ENCODE measurements at regions not wholly inside any gene's neighbourhood (a gene's known extent, or its start where the extent isn't known, plus 50 kb on each side); places are given as distances from the start of the nearest gene placed in this dataset.

DNA sequence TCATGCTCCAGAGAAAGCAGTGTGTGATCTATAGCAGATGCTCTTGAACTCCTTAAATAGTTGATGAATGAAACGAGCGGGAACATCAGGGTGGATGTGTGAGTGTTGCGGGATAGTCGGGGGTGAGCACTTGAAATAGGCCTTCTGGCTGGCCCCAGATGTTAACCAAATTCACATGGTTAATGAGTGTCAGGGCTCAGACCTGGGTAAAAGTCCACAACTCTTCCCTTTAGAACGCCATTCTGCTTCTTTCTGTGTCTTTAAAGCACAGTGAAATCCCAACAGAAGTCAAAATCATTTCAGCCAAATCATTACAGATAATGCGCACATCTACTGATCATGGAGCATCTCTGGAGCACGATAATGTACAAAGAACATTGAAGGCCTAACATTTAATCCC is 249.4 kb upstream of the BOD1L1 start:
- TF ChIP-seq, protein P1, sequence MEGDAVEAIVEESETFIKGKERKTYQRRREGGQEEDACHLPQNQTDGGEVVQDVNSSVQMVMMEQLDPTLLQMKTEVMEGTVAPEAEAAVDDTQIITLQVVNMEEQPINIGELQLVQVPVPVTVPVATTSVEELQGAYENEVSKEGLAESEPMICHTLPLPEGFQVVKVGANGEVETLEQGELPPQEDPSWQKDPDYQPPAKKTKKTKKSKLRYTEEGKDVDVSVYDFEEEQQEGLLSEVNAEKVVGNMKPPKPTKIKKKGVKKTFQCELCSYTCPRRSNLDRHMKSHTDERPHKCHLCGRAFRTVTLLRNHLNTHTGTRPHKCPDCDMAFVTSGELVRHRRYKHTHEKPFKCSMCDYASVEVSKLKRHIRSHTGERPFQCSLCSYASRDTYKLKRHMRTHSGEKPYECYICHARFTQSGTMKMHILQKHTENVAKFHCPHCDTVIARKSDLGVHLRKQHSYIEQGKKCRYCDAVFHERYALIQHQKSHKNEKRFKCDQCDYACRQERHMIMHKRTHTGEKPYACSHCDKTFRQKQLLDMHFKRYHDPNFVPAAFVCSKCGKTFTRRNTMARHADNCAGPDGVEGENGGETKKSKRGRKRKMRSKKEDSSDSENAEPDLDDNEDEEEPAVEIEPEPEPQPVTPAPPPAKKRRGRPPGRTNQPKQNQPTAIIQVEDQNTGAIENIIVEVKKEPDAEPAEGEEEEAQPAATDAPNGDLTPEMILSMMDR (optimal IDR thresholded peaks at IDR 0.05 in 1 of 3, IDR thresholded peaks at IDR 0.05 in 1 of 3, conservative IDR thresholded peaks at IDR 0.05 in 1 of 3; ENCODE audit: extremely low read depth in 1 of 3, insufficient read depth in 2 of 3, low read length in 3 of 3): no peak
- no peak for TF ChIP-seq EZH2 (IDR thresholded peaks at IDR 0.05; ENCODE audit: low read length)
